Ramos (cell line): ENCODE measurements at regions not wholly inside any gene's neighbourhood (a gene's known extent, or its start where the extent isn't known, plus 50 kb on each side); places are given as distances from the start of the nearest gene placed in this dataset.
"Not testable (repeated sequence)": the region's sequence is repeated elsewhere in the genome, so short reads cannot be mapped to it uniquely, and the experiment has no call there.

ENCODE experiments used
- in situ Hi-C: fragments of 300-500 bp; cut with MboI; formaldehyde crosslinking; loops from one replicate; pipeline ENCODE4 v1.14.3; 2022; ENCODE audit warnings: low sequenced_read_pairs; ENCODE audit not compliant: unreplicated experiment

DNA sequence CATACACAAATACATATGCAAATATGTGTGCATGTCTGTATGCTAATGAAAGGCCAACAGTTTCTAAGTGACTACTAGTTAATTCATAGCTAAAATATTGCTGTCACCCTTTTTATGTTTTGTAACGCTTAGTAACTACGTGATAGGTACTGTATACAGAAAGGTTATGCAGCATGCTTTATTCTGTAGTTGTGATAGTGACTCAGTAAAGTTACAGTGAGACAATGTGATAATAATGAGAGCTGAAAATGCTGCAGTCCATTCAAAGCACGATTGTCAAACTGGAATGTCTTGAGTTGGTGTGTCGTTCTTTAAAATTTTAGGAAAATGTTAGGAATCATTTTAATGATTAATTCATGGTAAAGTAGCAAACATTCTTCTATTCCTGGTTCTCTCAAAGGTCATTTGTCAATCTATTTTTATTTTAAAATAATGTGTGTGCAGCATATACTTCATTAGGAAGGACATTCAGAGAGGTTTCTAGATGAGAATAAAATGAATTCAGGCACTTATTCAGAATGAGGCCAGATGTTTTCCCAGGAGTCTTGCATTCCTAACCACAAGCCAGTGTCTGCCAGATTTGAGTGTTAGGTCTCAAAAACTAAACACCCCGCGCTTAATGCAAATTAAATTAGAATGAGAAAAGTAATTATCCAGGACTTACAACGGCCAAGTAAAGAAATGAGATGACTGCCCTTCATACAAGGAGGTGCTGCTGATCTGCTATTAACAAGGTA lies 408.8 kb upstream of the FZD8 start:
- in situ Hi-C loops = no loop called here

DNA sequence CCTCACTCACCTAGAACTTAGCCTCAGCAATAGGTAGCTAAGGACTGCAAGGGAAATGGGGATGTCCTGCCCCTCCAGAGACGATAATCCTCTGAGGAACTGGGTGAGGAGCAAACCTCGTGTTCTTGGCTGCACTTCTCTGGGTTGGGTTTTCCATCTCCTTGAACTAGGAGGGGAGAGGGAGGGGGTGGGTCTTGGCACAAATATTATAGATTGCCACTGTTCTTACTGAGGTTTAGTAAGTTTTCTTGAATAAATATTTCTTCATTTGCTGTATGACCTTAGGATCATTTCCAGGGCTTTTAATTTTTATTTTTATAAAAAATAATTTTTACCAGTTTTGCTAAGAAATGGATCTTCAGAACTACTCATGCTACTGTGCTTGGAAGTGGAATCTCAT lies 406.7 kb upstream of the FZD8 start:
- in situ Hi-C loops = no loop called here

DNA sequence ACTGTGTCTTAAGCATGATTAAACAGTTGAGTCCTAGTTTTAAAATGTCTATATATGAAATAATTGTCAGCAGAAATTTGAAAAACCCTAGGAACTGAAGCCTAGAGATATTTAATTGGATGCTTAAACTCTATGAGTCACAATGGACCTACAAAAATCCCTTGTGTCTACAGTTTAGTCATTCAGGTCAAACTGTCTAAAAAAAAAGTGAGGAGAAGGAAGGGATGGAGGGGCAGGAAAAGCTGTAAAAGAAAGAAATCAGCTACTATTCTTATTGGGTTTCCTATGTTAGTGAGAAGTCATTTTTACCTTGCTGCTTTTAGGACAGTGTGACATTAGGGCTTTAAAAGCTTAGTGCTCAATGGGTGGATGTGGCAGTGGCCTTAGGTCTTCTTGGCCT lies 406.1 kb upstream of the FZD8 start:
- in situ Hi-C loops = no loop called here

DNA sequence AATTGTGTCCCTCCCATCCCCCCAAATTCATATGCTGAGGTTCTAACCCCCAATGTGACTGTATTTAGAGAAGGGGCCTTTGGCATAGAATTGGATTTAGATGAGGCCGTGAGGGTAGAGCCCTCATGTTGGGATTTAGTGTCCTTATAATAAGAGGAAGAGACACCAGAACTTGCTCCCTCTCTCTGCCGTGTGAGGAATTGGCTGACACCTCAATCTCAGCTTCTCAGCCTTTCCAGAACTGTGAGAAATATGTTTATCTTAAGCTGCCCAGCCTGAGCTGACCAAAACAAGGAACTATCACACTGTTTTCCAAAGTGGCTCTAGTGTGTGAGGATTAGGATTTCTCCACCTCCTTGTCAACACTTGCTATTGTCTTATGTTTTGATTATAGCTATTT lies 400.0 kb upstream of the FZD8 start:
- in situ Hi-C loops = no loop called here

DNA sequence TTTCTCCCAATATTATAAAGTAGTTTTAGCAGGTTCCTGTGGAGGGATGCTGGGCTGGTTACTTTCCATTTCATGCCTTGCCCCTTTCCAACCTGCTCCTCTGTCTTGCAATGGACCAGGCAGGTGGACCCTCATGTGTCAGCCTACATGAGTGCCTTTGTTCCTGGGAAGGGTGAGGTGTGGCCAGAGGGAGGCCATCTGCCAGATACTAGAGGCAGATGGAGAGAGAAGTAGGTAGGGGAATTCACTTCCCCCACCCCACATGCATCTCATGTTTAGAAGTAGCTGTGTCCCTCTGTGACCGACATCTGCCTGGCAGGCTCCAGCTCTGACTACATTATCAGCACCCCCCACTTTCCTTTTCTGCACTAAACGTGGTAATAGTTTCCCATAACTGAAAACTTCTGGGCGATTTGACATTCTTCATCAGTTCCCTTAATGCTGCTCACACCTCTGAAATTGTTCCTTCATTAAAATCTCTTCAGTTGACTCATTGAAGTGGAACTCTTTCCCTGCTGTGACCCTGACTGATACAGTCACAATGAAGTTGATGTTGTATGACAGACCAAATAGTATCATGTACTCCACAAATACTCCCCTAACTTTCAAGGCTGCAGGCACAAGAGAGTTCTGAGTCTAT lies 396.3 kb upstream of the FZD8 start:
- in situ Hi-C loops = no loop called here

DNA sequence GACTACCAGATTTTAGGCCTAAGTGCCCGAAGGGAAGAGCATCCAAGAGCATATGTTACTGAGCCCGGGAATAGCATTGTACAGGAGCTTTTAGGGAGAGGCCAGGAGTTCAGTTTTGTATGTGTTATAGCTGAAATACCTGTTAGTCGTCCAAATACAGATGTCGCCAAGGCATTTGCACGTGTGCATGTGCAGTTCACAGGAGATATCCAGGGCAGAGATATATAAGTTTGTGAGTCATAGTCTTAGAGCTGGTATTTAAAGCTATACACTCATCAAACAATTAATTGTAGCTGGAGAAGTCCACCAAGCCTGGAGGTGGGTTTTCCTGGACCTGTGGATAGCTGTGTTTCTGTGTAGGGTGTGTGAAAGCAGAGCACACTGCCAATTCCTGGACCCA lies 394.0 kb upstream of the FZD8 start:
- in situ Hi-C loops = no loop called here

DNA sequence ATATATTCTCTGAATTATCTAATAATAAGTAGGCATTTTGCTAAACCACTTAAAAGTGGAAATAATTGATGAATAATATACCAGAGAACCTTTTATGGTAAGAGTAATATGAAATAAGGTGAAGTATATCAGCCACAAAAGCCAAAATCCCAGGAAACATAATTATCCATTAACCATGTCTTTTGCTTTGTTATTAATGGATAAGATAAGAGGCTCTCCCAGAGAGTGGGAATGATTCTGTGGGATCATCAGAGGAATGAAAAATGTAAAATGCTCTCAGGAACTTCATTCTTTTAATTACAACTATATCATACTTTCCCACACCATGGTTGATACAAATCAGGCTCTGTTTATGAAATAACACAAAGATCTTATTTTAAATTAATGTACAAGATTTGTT lies 391.7 kb upstream of the FZD8 start:
- in situ Hi-C loops = no loop called here

DNA sequence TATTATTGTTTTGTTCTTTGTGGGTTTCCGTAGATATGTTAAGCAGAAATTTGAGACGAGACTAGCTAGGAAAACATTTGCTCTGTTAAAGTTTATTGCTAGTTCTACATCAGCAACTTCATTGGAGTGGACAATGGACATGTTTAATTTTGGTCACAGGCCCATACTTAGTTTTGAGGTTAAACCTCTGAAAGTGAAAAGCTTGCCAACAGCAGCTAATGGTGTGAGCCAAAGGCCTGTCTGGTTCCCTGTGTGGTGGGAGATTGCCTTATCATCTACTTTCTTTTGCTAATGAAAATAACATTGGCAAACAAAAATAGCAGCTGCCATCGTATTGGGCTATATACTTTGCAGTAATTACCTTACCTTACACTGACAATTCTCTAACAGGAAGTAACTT lies 388.4 kb upstream of the FZD8 start:
- in situ Hi-C loops = no loop called here

DNA sequence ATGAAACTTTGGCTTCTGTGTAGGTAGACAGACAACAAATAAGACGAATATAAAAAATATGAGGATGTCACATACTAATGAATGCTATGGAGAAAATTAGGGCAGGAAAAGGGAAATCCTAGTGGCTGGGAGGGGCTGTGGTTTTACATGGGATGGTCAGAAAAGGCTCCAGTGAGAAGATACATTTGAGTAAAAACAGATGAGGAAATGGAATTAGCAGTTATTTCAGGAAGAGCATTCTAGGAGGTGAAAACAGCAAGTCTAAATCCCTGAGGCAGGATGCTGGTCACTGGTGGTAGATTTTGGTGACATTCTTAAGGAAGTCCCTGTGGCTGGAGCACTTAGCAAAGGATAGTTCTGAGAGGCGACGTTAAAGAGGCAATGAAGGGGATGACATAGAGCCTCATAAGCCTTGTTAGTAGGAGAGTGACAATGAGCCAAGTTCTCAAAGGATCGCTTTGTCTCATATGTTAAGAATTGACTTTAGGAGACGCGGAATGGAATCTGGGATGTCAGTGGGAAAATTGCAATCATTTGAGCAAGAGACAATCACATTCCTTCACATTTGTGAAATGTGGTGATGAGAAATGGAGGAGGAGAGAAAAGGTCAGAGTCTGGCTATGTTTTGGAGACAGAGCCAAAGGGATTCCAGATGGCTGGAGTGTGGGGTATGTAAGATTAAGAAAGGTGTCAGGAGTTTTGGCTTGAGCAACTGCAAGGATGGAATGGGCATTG lies 384.7 kb upstream of the FZD8 start:
- in situ Hi-C loops = no loop called here

DNA sequence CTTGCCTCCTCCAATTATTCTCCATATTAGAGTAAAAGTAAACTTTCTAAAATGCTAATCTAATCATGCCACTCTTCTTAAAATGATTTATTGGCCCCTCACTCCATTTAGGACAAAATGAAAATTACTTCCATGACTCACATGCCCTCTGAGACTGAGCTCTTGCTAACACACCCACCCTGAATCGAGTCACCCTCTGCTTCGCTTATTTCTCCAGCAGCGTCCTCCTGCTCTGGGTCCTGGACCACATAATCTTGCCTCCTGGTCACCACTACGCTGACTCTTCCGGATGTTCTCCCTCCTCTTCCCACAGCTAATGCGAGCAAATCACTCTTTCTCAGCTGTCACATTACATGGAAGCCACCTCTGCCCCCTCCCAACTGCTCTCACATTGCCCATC lies 384.0 kb upstream of the FZD8 start:
- in situ Hi-C loops = no loop called here

DNA sequence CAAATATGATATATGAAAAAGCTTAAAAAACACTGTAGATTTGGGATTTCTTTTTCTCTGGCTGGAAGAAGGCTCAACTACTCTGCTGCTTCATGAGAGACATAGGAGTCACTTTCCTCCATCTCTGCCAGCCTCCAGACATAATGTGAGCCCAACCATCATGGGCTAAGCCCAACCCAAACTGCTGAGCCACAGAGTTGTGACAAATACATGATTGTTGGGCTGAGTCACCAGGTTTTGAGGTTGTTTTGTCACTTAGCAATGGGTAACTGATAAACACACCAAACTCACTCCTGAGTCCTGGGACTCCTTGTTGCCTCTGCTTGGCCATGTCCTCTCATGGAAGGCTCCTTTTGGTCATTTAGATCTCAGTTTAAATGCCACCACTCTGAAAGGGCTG lies 381.8 kb upstream of the FZD8 start:
- in situ Hi-C loops = no loop called here

DNA sequence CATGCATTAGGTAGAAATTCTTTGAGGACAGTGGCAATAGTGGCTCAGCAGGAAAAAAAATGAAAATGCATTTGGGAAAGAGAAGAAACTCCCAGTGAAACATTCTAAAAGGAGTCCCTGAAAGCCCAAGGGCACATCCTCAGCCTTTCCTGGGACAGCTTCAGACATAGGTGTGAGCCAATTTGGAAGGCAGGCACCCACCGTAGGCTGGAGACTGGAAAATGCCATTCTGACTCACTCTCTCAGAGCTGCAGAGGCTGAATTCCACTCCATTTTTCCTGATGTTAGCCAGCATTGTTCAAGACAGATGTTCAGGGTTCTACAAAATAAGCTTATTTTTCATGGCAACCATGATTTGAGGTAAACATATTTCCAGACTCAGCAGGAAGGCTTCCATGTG lies 379.0 kb upstream of the FZD8 start:
- in situ Hi-C loops = no loop called here

DNA sequence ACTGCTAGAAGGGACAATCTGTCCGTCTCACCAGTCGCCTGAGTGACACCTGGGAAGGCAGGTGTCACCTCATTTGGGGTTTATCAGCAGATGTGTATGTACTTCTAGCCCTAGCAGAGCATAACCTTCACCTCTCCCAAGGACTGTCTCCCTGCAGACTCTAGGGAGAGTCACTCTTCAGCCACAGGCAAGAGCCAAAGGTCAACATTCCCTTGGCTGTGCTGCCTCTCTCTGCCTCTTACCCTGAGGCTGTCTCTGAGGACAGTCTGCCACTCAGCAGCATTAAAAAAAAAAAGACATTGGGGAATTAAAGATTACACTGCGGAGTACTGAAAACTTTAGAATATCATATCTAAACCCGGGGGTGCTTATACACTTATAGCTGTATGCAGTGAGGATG lies 377.7 kb upstream of the FZD8 start:
- in situ Hi-C loops = no loop called here

DNA sequence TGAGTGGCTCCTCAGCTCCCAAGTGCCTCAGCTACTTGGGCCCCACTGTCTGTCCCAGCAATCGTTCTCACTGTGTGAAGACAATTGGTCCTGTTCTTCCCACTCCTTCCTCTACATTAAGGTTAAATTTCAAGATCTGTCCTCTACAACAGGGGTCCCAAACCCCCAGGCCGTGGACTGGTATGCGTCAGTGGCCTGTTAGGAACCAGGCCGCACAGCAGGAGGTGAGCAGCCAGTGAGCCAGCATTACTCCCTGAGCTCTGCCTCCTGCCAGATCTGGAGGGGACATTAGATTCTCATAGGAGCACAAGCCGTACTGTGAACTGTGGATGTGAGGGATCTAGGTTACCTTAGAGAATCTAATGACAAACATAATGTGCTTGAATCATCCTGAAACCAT lies 376.9 kb upstream of the FZD8 start:
- in situ Hi-C loops = no loop called here

DNA sequence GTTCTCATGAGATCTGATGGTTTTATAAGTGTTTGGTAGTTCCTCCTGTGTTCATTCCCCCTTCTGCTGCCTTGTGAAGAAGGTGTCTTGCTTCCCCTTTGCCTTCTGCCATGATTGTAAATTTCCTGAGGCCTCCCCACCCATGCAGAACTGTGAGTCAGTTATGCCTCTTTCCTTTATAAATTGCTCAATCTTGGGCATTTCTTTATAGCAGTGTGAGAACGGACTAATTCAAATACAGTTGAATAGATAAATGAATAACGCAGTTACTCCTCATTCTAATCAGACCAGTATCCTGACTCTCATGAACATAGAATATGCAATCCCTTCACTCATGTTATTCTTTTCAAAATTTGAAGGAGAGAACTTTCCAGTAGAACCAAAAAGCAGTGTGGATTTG lies 375.0 kb upstream of the FZD8 start:
- in situ Hi-C loops = no loop called here

DNA sequence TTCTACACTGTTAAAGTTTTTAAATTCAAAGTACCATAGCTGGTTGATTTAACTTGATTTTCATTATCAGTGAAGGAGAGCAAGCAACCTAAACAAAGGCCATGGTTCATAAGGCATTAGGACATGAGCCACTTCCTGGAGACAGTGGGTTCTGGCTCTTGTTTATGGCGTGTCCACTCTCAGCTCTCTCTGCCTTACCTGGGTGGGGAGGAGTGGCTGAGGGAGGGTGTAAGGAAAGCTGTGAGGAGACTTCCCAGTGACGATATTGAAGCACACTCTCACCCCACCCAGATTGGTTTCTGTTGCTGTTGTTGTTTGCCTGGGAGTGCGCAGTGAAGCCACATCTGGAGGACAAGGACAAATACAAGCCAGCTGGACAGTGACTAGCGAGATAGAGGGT lies 365.3 kb upstream of the FZD8 start:
- in situ Hi-C loops = no loop called here

DNA sequence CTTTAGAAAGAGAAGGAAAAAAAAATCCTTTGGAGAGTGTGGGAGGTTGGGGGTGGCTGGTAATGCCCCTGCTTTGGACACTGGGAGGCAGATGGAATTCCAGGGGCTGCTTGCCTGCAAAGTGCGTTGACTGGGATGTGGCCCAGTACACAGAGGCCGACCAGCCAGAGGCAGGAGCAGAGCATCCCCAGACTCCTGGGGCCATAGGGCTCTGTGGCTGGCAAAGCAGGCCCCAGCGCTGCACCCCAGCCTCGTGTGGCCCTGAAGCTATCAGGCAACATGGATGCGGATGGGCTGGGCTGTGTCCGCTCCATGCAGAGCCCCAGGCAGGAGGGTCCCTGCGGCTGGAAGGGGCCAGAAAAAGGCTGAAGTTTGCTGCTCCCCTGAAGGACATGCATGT lies 361.6 kb upstream of the FZD8 start:
- in situ Hi-C loops = no loop called here

DNA sequence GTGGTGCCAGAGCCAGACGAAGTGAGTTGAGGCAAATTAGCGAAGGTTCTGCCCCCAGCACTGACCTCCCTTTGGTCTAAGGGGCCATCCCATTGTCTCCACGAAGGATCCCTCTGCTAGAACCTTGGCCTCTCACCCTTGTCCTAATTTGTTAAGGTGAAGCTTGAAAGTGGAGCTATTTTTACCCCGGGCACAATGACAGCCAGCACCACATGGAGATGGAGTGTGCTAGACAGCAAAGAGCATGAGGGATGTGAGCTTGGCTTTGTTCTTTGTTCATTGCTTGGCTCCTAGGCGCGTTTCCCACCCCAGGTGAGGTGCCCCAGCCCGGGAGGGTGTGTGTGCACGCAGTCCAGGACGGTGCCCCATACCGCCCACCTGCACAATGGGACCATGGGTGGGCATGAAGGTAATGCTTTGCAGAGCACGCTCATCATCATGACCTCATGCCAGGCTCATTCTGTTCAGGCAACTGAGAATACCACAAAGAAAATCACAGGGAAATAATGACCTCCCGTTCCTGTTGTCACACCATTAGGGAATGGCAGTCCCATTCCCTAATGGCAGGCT lies 361.0 kb upstream of the FZD8 start:
- in situ Hi-C loops = no loop called here

DNA sequence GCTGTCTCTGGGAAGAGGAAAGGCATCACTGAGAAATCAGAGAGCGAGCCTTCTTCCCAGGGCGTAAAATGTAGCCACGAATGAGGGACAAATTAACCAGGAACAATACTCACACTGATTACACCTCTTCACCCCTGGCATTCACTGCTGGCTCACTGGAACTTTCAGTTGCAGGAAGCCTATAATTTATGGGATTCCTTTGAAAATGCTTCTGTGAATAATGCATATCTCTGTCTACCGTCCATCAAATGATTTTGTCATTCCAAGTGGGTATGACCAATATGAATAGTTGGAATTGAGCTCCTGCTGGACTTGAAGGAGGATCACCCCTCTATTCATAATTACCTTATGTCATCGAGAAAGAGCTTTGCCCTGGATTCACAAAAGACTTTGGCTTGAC lies 360.3 kb upstream of the FZD8 start:
- in situ Hi-C loops = no loop called here

DNA sequence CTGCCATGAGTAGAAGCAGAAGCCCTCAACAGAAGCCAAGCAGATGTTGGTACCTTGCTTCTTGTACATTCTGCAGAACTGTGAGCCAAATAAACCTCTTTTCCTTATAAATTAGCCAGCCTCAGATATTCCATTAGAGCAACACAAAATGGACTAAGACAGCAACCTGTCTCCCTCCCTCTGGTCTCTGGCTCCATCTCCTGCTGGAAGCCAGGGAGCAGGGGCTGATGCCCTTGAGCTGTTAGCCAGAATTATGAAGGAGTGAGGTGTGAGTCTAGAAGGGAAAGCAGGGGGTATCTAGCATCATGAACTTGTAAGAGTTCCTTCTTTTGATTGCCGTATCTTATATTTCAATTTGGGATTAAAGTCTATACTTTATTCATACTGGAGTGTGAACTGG lies 358.7 kb upstream of the FZD8 start:
- in situ Hi-C loops = not testable (repeated sequence)

DNA sequence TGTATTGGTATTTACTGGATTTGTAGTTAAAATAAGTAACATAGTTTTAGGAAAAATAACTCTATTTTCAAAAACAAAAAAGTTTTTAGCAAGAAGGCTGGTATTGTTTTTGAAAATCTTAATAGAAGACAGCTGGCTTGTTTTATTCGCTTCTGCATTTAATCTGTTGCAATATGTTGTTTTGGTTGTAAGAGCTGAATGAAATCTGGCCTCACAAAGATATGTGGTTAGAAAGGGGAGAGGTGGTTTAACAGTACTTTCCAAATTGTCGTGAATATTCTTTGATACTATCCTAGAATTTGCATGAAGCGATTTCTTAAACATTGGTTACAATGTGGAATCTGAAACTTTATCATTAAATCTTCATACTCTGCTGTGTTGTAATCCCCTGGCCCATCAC lies 355.9 kb upstream of the FZD8 start:
- in situ Hi-C loops = no loop called here
